Stimulated activated CD4-positive, alpha-beta T cell treated with anti-CD3 and anti-CD28 coated beads, Interleukin-12 subunit alpha, Interleukin-12 subunit beta, amount 100 ng/mL, for 24 hours (primary cell): ENCODE measurements at regions not wholly inside any gene's neighbourhood (a gene's known extent, or its start where the extent isn't known, plus 50 kb on each side); places are given as distances from the start of the nearest gene placed in this dataset.

Source experiments
- DNase-seq, 2 experiments: peaks; one replicate each; pipeline ENCODE4 v3.0.0-alpha.2; 2020; ENCODE audit warnings: low read depth in 2 of 2

DNA sequence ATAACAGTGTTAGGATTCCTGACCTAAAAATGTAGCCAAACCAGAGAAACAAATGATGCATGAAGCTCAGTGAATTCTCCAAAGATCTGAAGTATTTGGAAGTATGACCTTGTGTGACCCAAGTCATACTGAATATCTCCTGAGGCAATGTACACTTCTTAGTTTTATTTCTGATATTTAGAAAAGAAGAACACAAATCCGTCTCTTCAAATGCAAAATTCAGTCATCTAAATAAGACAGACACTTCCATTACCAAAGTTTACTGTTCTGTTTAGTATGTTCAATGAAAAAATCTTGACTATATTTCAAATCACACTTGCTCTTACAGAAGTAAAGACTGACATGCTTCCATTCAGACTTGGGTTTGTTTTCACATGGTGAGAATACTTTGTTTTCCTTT, 495.7 kb downstream of the RIT2 start:
- no peak for DNase-seq

DNA sequence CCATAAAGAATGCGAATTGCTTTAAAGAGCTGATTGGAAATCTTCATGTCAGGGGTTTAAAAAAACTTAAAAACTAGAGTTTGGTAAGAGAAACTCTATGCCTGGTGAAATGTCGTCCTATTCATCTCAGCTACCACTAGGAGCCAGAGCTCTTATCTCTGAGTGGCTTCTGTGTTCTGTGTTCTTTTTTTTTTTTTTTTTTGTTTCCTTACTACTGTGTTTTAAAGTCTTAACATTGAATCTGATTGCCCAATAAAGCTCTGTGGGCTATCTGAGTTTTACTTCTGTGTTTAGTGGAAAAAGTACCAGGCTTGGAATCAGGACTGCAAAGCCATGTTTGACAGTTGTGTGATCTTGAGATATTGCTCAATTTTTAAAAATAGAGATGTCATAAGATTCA, 494.8 kb downstream of the RIT2 start:
- no peak for DNase-seq

DNA sequence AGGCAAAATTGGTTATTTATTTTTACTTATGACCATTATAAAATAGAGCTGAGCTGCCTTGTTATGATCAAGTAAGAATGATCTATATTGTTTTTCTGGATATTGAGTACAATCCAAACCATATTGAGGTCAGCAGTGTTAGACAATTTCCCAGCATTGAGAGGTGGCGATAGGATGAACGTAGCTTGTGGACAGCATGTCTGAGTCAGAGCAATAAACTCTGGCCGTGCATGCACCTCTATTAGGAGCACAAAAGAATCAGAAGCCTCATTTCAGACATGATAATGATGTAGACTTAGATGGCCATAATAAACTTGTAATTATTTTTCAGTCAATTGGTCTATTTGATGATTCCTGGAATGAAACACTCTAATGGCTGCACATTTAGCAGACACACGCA, 491.6 kb downstream of the RIT2 start:
- DNase-seq: no peak

DNA sequence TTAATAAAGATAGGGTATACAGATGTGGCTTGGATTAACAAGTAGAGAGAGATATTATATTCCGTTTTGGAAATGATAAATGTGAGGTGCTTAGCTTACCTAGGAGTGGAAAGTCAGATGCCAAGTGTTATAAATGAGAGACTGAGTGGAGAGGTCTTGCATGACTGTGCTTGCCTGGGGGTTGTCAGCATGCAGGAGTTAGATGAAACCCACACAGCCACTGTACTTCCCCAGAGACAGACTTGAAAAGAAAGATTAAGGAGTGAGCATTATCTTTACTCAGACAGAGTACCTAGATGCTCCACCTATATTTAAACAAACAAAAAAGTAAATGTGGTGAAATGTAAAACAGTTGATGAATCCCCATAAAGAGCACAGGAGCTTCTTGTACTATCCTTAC, 482.7 kb downstream of the RIT2 start:
- no peak for DNase-seq

DNA sequence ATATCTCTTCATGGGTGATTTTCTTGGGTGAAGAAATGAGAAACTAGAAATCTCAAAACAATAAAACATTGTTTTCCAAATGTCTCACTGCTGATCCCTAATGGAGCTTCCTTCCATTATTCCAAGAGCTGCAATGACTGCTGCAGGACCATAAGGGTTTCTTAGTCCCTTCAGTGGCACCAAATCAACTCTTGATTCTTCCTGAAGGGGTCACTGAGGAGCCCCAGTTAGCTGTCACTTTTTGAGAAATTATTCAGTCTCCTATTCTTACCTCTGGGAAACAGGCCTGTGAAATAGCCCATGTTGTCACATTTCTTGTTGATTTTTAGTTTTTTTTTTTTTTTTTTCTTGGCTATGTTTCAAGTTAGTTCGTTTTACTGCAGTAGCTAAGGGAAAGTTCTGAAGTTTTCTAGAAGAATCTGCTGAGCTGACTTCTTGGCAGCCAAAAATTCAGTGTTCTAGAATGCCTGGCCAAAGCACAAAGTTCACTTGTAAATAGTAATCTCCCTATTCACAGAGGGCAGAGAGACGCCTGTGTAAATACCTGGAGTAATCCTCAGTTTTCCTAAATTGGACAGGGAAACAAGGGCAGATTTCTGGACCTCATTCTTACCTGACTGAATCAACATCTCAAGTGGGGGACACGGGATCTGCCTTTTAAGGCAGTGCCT, 480.0 kb downstream of the RIT2 start:
- DNase-seq: no peak

DNA sequence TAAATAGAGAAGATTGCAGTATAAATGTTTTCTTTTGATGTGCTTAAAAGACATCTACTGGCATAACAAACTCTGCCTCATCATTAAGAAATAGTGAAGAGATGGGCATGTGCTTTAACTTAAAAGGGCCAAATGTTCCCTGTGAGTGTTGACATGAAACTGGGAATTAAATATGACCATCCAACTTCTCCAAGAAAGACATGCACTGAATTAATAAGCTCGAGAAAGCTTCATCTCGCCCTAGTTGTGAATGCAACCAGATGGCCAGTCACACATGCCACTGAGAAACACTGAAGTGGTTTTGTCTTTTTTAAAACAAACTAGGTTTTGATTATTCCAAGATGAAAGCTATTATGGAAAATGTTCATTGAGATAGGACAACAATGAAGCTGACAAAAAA, 479.2 kb downstream of the RIT2 start:
- no peak for DNase-seq

DNA sequence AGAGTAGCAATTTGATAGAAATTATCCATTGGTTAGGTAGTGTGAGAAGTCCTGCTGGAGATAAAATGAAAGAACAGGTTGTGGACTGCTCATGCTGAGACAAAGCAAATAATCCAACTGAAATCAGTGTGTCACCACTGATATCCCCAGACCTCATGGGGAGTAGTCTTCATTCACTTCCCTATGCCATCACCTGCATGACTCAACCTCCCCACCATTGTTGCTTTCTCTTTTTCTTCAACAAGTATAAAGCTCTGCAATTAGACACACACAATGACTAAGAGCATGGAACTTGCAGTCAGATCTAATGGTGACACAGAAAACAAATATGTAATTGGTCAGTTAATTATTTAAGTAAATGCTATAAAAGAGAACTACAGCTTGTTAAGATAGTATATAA, 475.3 kb downstream of the RIT2 start:
- DNase-seq: no peak

DNA sequence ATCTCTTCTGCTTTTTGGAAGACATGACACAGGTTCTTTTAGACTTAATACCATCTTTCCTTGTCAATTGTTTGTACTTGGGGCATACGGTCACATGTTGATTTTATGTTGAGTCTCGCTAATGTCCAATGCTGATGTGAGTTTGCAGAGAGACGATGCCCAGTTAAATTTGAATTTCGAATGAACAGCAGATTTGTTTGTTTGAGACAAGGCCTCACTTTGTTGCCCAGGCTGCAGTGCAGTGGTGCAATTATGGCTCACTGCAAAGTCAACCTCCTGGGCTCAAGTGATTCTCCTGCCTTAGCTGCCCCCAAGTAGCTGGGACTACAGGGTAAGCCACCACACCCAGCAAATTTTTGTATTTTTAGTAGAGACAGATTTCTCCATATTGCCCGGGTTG, 473.5 kb downstream of the RIT2 start:
- DNase-seq: no peak

DNA sequence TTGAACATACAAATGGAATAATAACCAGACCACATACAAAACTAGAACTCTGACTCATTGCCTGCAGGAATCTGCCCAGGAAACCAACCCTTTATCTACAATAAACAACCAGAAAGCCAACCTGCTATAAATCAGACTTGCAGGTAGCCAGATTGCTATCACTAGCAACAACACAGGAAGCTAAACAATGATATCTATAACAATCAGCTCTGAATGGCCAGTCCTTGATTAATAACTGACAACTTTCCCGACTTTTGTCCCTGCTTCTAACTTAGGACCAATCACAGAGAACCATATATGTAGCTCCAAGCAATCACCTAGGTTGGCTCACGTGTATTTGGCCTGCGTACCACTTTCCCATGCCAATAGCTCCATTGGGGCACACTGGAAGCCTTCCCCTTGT, 470.8 kb downstream of the RIT2 start:
- DNase-seq: no peak

DNA sequence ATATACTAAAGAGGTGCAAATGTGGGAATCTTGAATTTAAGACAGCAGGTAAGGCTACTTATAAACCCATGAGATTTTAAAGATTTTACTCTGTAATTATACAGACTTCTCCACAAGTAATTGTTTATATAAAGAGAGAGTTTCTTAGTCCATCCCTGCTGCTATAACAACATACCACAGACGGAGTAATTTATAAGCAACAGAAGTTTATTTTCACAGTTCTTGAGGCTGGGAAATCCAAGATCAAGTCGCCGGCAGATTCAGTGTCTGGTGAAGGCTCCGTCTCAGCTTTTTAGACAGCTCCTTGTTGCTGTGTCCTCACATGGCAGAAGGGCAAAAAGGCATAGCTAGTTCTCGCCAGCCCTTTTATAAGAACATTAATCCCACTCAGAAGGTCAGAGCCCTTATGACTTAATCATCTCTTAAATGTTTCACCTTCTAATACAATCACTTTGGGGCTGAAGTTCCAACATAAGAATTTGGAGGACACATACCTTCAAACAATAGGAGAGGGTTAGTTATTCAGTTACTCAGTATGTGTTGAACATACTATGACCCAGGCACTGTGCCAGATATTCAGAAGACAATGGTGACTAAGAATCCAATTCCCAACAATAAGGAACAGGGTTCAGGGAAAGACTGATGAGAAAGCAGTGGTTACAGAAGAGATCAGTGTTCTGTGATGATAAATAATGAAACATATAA, 466.0 kb downstream of the RIT2 start:
- DNase-seq: no peak

DNA sequence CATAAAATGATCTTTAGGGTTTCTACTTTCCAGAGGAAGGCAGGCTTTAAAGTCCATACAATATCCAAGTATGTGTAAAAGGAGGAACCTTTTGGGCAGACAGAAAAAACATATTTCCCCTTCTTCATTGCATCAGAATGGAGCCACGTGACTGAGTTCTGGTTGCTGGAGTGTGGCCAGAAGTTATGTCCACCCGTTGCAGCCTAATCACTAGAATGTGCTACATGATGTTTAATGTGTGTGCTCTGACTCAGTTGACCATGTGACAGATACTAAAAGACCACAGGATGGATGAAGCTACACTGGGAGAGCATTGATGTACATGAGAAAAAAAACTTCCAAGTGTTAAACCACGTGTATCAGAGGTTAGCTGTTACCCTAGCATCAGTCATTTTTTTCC, 460.9 kb downstream of the RIT2 start:
- DNase-seq: no peak

DNA sequence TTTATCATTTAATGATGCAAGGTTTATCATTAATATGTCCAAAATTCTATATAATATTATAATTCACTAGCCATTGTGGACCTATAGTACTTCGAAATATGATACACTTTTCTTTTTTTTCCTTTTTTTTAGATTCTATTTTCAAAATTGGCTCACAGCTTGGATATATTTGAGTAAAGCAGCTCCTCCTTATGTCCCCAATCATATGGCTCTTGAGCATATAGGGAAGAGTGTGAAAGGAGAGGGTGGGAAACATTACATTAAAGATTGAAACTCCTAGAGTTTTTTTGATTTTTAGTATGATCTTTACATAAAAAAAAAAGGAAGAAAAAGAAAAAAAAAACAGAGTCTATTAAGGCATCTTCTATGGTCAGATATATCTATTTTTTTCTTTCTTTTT, 457.9 kb downstream of the RIT2 start:
- DNase-seq: no peak

DNA sequence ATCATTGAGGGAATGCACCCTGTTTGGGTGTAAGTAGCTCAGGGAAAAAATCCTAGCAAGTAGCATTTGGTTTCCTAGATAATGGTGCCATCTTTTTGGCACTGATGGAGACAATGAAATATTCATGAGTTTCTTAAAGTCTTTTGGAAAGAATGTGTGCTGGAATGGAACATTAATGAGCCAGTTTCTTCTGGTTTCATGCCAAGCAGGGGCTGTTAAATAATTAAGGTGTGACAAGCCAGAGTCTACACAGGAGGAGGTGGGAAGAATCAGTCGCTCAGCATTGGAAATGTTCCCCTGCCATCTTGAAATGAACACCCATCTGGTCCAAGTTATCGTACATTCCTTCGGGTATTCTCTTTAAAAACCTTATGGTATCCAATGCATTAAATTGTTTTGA, 457.3 kb downstream of the RIT2 start:
- no peak for DNase-seq

DNA sequence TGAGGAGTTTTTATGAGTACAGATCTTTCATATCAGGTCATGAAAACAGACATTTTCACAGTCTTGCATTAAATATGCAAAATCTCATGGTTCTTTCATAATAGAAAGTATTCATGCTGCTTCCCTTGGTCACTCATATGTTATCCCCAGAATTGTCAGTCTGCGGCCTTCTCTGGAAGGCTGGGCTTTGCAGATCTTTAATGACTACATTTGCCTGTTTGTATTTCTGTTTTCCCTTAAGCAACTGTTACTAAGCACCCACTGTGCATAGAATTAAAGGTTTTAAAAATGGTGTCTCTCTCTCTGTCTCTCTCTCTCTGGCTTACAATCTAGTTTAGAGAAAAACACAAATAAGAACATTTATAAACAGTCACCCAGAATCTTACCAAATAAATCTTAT, 456.3 kb downstream of the RIT2 start:
- DNase-seq: no peak

DNA sequence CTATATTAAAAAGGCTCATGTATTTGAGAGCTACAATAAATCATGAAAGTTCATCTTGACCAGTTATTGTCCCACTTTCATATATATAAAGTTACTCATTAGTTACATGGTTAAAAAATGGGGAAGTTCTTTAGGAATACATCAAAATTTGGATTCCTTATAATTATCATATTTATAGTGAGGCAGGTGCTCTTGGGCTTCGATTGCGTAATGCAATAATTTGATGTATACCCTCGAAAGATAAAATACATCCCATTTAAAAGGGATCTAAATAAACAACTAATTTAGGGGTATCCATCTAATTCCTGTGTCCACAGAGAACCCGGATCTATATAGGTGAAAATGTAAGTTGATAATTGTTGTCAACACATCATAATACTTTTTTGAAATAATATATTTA, 444.6 kb downstream of the RIT2 start:
- DNase-seq: no peak

DNA sequence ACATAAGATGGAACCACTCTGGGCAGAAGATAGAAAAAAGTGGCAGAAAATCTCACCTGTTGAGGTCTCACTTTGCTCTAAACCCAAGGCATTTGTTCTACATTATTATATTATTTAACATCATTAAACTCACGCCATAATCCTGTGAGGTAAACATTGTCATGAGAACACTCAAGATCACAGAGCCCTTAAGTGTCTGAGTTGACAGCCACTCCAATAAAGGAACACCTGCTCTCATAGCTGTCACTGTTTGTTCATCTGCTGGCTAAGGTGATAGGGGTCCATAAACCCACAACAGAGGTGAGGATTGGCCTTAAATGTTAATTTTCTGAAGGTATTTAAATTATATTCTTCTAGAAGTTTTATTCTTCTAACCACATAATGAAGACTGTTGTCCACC, 439.7 kb downstream of the RIT2 start:
- no peak for DNase-seq

DNA sequence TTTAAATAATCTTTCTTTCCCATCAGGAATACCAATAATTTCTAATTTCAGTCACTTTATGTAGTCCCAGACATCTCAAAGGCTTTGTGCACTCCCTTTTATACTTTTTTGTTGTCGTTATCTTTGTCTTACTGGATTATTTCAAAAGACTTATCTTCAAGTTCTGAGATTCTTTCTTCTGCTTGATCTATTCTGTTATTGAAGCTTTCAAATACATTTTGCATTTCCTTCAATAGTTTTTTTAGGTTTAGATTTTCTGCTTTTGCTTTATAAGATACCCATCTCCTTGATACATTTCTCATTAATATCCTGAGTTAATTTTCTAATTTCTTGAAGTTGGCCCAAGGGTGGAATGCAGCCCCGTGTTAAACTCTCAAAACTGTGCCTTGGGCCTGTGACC, 432.4 kb downstream of the RIT2 start:
- DNase-seq: no peak

DNA sequence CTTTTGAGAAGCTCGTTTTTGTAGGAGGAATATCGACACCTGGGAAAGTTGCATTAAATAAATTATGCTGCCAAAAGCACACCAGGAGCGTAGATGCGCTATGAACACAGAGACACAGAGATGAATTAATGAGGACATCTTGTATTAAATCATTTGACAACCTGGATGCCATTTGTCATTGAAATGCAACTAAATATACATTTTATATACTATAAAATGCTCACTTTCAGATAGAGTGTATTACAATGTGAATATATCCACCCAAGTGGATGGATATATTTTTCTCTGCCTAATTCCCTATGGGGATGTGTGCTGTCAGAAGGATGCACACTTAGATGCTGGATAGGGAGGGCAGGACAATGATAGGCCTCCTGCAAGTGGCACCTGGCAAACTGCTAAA, 426.2 kb downstream of the RIT2 start:
- no peak for DNase-seq
